ENCODE measurements at regions not wholly inside any gene's neighbourhood (a gene's known extent, or its start where the extent isn't known, plus 50 kb on each side); places are given as distances from the start of the nearest gene placed in this dataset.
"Not testable (repeated sequence)": the region's sequence is repeated elsewhere in the genome, so short reads cannot be mapped to it uniquely, and the experiment has no call there.

DNA sequence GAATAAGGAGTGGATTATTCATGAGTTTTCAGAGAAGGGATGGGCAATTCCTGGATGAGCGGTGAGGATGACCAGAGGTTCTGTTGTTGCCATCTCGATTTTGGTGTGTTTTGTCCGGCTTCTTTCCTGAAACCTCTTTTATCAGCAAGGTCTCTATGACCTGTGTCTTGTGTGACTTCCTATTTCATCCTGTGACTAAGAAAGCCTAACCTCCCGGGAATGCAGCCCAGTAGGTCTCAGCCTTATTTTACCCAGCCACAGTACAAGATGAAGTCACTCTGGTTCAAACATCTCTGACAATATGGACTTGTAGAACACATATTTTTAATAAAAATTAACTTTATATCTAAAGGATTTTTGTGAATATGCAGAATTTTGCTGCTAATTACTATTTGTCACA, 716.4 kb downstream of the FSCB start:
- Histone ChIP-seq H3K4me1 (no peaks in the 10 kb centered on the region), H3K4me2 (no peak overlapping the region), H3K27ac (no peak overlapping the region), H3K4me3 (no peak overlapping the region), H3K9me3 (no peaks in the 10 kb centered on the region)
- CTCF ChIA-PET, result no interaction called here
- DNase-seq (ENCODE audit: low read depth in 1 of 2, low spot score in 1 of 2), result no peak
- no peak for ATAC-seq
- POLR2A ChIA-PET, result no interaction called here
- 36% methylated on average over 4 of the region's 4 CpGs for WGBS (ENCODE audit: missing lambda C conversion rate)
- no peak for FAIRE-seq
- no peak for TF ChIP-seq ZC3H11A (IDR thresholded peaks at IDR 0.05)

DNA sequence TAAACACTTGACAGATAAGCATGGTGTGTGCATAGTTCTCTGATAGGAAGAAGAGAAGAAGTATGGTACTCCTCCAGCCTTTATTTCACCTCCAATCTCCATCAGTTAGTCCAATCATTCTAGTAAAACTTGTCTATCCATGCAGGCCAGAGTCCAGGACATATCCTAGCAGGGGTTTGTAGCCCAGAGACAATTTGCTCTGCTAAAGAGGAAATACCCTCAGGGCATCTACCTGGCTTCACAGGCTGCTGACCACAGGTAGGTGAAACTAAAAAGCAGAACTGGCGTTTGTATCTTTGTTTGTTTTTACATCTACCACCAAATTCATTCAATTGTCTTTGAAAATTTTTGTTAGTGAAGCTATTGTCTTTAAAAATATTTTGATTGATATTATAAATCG, 717.6 kb downstream of the FSCB start:
- DNase-seq (ENCODE audit: low read depth in 1 of 2, low spot score in 1 of 2) (no peak), ATAC-seq (no peak), FAIRE-seq (no peak)
- TF ChIP-seq, protein P1, sequence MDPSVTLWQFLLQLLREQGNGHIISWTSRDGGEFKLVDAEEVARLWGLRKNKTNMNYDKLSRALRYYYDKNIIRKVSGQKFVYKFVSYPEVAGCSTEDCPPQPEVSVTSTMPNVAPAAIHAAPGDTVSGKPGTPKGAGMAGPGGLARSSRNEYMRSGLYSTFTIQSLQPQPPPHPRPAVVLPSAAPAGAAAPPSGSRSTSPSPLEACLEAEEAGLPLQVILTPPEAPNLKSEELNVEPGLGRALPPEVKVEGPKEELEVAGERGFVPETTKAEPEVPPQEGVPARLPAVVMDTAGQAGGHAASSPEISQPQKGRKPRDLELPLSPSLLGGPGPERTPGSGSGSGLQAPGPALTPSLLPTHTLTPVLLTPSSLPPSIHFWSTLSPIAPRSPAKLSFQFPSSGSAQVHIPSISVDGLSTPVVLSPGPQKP (IDR thresholded peaks at IDR 0.05; ENCODE audit: low read depth, low read length), result no peak
- no peak for TF ChIP-seq KDM5A (IDR thresholded peaks at IDR 0.05)
- Histone ChIP-seq H3K4me2 (no peak overlapping the region), H3K4me1 (no peaks in the 10 kb centered on the region), H3K4me3 (no peak overlapping the region), H3K27ac (no peak overlapping the region), H3K9me3 (no peaks in the 10 kb centered on the region)
- ChIA-PET POLR2A (no interaction called here), CTCF (no interaction called here)
- WGBS (ENCODE audit: missing lambda C conversion rate), result 14% methylated on average over 2 of the region's 2 CpGs

DNA sequence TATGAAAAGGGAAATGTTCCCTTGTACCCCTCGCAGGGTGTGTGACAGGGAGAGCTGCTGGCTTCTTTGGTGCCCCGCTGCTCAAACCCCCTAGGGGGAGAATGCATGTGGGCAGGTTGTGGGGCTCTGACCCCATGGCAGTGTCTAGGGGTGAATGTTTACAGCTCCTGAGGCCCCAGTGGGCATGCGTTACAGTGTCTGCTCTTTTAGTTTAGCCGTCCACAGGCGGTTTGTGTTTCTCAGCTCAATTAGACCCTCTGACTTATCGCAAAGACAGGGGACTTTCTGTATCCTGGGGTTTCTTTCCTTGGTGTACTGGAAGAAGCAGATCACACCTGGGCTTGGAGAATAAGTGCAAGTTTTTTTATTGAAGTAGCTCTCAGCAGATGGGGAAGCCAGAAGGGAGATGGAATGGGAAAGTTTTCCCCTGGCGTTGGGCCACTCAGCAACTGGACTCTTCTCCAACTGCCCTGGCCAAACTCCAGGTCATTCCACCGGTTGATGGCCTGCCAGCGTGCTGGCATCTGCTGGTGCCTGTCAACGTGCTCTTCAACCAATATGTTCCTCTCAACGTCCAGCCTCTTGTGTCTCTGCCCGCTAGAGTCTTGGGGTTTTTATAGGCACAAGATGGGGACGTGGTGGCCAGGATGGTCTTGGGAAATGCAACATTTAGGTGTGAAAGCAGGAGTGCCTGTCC, 720.9 kb downstream of the FSCB start:
- H3K4me1 ChIP-seq, result no peaks in the 10 kb centered on the region
- H3K4me2 ChIP-seq, result no peak overlapping the region
- ATAC-seq, result no peak
- CTCF ChIA-PET, result no interaction called here
- H3K27ac ChIP-seq, result no peak overlapping the region
- POLR2A ChIA-PET, result no interaction called here
- H3K4me3 ChIP-seq, result no peak overlapping the region
- TF ChIP-seq ZSCAN20 (CRISPR knock-in tag; IDR thresholded peaks at IDR 0.05), result no peak
- TF ChIP-seq RARB (CRISPR knock-in tag; IDR thresholded peaks at IDR 0.05), result no peak
- TF ChIP-seq JUN (IDR thresholded peaks at IDR 0.05), result no peak
- no peak for TF ChIP-seq RNF2 (IDR thresholded peaks at IDR 0.05; ENCODE audit: borderline replicate concordance, low read depth)
- TF ChIP-seq, protein P2, sequence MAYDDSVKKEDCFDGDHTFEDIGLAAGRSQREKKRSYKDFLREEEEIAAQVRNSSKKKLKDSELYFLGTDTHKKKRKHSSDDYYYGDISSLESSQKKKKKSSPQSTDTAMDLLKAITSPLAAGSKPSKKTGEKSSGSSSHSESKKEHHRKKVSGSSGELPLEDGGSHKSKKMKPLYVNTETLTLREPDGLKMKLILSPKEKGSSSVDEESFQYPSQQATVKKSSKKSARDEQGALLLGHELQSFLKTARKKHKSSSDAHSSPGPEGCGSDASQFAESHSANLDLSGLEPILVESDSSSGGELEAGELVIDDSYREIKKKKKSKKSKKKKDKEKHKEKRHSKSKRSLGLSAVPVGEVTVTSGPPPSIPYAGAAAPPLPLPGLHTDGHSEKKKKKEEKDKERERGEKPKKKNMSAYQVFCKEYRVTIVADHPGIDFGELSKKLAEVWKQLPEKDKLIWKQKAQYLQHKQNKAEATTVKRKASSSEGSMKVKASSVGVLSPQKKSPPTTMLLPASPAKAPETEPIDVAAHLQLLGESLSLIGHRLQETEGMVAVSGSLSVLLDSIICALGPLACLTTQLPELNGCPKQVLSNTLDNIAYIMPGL (CRISPR knock-in tag; IDR thresholded peaks at IDR 0.05; ENCODE audit: borderline replicate concordance), result no peak
- no peak for TF ChIP-seq RCOR1 (IDR thresholded peaks at IDR 0.05; ENCODE audit: low read depth, low read length)
- TF ChIP-seq MYC (IDR thresholded peaks at IDR 0.05; ENCODE audit: borderline replicate concordance, low read length), result no peak
- no peak for TF ChIP-seq FOSB (CRISPR knock-in tag; IDR thresholded peaks at IDR 0.05)
- no peak for TF ChIP-seq POLR2AphosphoS2 (conservative IDR thresholded peaks at IDR 0.05; ENCODE audit: low read length)
- no peak for TF ChIP-seq NPAS2 (CRISPR knock-in tag; IDR thresholded peaks at IDR 0.05; ENCODE audit: borderline replicate concordance)
- no peak for DNase-seq (ENCODE audit: low read depth in 1 of 2, low spot score in 1 of 2)
- 55% methylated on average over 12 of the region's 13 CpGs for WGBS (ENCODE audit: missing lambda C conversion rate)
- H3K9me3 ChIP-seq, result no peaks in the 10 kb centered on the region
- FAIRE-seq, result no peak

DNA sequence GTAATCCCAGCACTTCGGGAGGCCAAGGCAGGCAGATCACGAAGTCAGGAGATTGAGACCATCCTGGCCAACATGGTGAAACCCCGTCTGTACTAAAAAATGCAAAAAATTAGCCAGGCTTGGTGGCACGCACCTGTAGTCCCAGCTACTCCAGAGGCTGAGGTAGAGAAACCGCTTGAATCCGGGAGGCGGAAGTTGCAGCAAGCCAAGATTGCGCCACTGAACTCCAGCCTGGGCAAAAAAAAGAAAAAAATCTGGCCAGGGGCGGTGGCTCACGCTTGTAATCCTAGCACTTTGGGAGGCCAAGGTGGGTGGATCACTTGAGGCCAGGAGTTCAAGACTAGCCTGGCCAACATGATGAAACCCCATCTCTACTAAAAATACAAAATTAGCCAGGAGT, 722.7 kb downstream of the FSCB start:
- H3K4me2 ChIP-seq; H3K9me3 ChIP-seq; H3K27ac ChIP-seq; ATAC-seq; FAIRE-seq; POLR2A ChIA-PET; H3K4me1 ChIP-seq; CTCF ChIA-PET; H3K4me3 ChIP-seq; DNase-seq (ENCODE audit: low read depth in 1 of 2, low spot score in 1 of 2): not testable (repeated sequence)
- 77% methylated on average over 10 of the region's 10 CpGs for WGBS (ENCODE audit: missing lambda C conversion rate)
